EL (cell line): ENCODE measurements at regions not wholly inside any gene's neighbourhood (a gene's known extent, or its start where the extent isn't known, plus 50 kb on each side); places are given as distances from the start of the nearest gene placed in this dataset.

Experiments used
- DNase-seq: peaks from one replicate; pipeline ENCODE4 v3.0.0-alpha.2; 2016

GRCh38 chr5:54927097-54927746 lies 58.2 kb downstream of the ESM1 start:
- no peak for DNase-seq

- DNase-seq = no peak
These were observed 60.9 kb downstream of the ESM1 start for GRCh38 chr5:54924487-54924886.

- DNase-seq = no peak
These were observed 68.1 kb downstream of the ESM1 start for GRCh38 chr5:54917323-54917722.

- DNase-seq = no peak
These were observed 69.8 kb downstream of the ESM1 start for GRCh38 chr5:54915466-54916027.

GRCh38 chr5:54912021-54912420 lies 73.4 kb downstream of the ESM1 start:
- no peak for DNase-seq

- peak; percentile 65 for DNase-seq
These were observed 75.2 kb downstream of the ESM1 start for GRCh38 chr5:54909911-54910870.

- peak; percentile 53 for DNase-seq
These were observed 76.4 kb downstream of the ESM1 start for GRCh38 chr5:54908774-54909525.

- peak; percentile 69 for DNase-seq
These were observed 79.4 kb downstream of the ESM1 start for GRCh38 chr5:54905942-54906537.

- peak; percentile 23 for DNase-seq
These were observed 80.1 kb downstream of the ESM1 start for GRCh38 chr5:54905246-54905795.

- peak; percentile 68 for DNase-seq
These were observed 81.0 kb downstream of the ESM1 start for GRCh38 chr5:54904425-54904824.

GRCh38 chr5:54902791-54903473 lies 82.5 kb downstream of the ESM1 start:
- no peak for DNase-seq

- DNase-seq = peak; percentile 75
These were observed 84.2 kb downstream of the ESM1 start for GRCh38 chr5:54900984-54901725.

- DNase-seq = no peak
These were observed 88.4 kb downstream of the ESM1 start for GRCh38 chr5:54897001-54897400.

GRCh38 chr5:54895816-54896341 lies 89.5 kb downstream of the ESM1 start:
- peak; percentile 67 for DNase-seq

- DNase-seq = no peak
These were observed 90.2 kb downstream of the ESM1 start for GRCh38 chr5:54894957-54895815.

GRCh38 chr5:54889826-54890225 lies 95.6 kb downstream of the ESM1 start:
- peak; percentile 92 for DNase-seq

GRCh38 chr5:54887663-54888062 lies 97.7 kb downstream of the ESM1 start:
- DNase-seq = no peak

GRCh38 chr5:54886866-54887265 lies 98.5 kb downstream of the ESM1 start:
- DNase-seq = no peak

- no peak for DNase-seq
These were observed 99.8 kb downstream of the ESM1 start for GRCh38 chr5:54885636-54886035.

GRCh38 chr5:54884195-54884536 lies 101.2 kb downstream of the ESM1 start:
- DNase-seq = no peak
